NCI-H446 treated with DMSO at 0.1 percent for 48 hours (cell line): ENCODE measurements at regions not wholly inside any gene's neighbourhood (a gene's known extent, or its start where the extent isn't known, plus 50 kb on each side); places are given as distances from the start of the nearest gene placed in this dataset.

Experiments
- DNase-seq: peaks from one replicate; lab custom pipeline; 2025; lab: John Stamatoyannopoulos, UW

GRCh38 chr21:25329227-25329825 is 278.0 kb downstream of the MRPL39 start:
- DNase-seq, result no peak

- DNase-seq, result no peak
These were observed 278.5 kb downstream of the MRPL39 start for GRCh38 chr21:25328736-25329135.

GRCh38 chr21:25326181-25326580 is 281.1 kb downstream of the MRPL39 start:
- DNase-seq, result no peak

GRCh38 chr21:25324666-25325065 is 282.6 kb downstream of the MRPL39 start:
- no peak for DNase-seq

- DNase-seq, result no peak
These were observed 283.8 kb downstream of the MRPL39 start for GRCh38 chr21:25323356-25323949.

GRCh38 chr21:25314247-25314646 is 293.0 kb downstream of the MRPL39 start:
- no peak for DNase-seq

GRCh38 chr21:25313829-25314228 is 293.5 kb downstream of the MRPL39 start:
- DNase-seq, result peak; percentile 43

- DNase-seq, result no peak
These were observed 299.8 kb downstream of the MRPL39 start for GRCh38 chr21:25307489-25307888.

GRCh38 chr21:25304611-25305010 is 302.7 kb downstream of the MRPL39 start:
- peak; percentile 94 for DNase-seq

GRCh38 chr21:25300632-25301031 is 306.6 kb downstream of the MRPL39 start:
- no peak for DNase-seq

- no peak for DNase-seq
These were observed 308.5 kb downstream of the MRPL39 start for GRCh38 chr21:25298512-25299491.

- peak; percentile 23 for DNase-seq
These were observed 310.2 kb downstream of the MRPL39 start for GRCh38 chr21:25297117-25297516.

GRCh38 chr21:25296252-25296651 is 311.0 kb downstream of the MRPL39 start:
- DNase-seq, result no peak

- no peak for DNase-seq
These were observed 314.9 kb downstream of the MRPL39 start for GRCh38 chr21:25292396-25292795.

- no peak for DNase-seq
These were observed 323.6 kb downstream of the MRPL39 start for GRCh38 chr21:25283720-25284119.

- DNase-seq, result no peak
These were observed 326.1 kb downstream of the MRPL39 start for GRCh38 chr21:25281134-25281533.

- DNase-seq, result no peak
These were observed 327.2 kb downstream of the MRPL39 start for GRCh38 chr21:25280061-25280460.

GRCh38 chr21:25273959-25274358 is 333.3 kb downstream of the MRPL39 start:
- no peak for DNase-seq

GRCh38 chr21:25254491-25255174 is 352.6 kb downstream of the MRPL39 start:
- no peak for DNase-seq

GRCh38 chr21:25246546-25246945 is 360.7 kb downstream of the MRPL39 start:
- DNase-seq, result no peak

GRCh38 chr21:25244735-25245134 is 362.5 kb downstream of the MRPL39 start:
- DNase-seq, result no peak

GRCh38 chr21:25243808-25244207 is 363.5 kb downstream of the MRPL39 start:
- peak; percentile 58 for DNase-seq
